ENCODE measurements at regions not wholly inside any gene's neighbourhood (a gene's known extent, or its start where the extent isn't known, plus 50 kb on each side); places are given as distances from the start of the nearest gene placed in this dataset.
A peak's percentile ranks its signal among the peaks of the same experiment; 100 is the strongest.
"Not testable (repeated sequence)": the region's sequence is repeated elsewhere in the genome, so short reads cannot be mapped to it uniquely, and the experiment has no call there.

DNA sequence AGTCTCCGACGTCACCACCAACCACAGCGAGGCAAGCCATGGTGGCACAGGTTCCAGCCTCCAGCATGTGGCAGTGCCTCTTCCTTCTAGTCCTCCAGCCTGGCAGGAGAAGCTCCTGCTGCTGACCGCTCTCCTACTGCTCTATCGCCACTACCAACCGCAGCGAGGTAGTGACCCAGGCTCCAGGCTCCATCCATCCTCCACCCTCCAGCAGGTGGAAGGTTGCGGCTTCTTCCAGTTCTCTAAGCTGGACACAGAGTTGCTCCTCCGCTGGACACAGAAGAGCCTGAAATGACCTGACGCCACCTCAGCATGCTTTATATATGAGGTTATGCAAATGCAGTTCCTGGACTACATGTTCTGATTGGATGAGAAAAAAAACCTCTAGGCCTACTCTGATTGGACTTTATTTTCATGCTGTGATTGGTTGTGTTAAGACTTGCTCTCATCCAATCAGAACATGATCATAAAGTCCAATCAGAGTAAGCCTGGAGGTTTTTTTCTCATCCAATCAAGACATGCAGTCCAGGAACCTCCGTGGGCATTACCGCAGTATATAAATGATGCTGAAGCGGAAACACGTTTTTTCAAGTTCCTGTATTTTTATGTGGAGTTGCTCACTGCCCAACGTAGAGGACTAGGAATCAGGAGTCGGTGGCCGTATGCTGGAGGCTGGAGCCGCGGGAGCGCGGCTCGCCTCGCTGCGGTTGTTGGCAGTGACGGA lies 174.7 kb downstream of the USP22 start (continued):
- peak; percentile 94 for TF ChIP-seq POLR2H (tag; IDR thresholded peaks at IDR 0.05; ENCODE audit: low read depth)
- peak; percentile 65 for TF ChIP-seq TAF1 (IDR thresholded peaks at IDR 0.05; ENCODE audit: control insufficient read depth, extremely low read depth, insufficient read depth, low read length, severe bottlenecking)
- TF ChIP-seq, protein P1, sequence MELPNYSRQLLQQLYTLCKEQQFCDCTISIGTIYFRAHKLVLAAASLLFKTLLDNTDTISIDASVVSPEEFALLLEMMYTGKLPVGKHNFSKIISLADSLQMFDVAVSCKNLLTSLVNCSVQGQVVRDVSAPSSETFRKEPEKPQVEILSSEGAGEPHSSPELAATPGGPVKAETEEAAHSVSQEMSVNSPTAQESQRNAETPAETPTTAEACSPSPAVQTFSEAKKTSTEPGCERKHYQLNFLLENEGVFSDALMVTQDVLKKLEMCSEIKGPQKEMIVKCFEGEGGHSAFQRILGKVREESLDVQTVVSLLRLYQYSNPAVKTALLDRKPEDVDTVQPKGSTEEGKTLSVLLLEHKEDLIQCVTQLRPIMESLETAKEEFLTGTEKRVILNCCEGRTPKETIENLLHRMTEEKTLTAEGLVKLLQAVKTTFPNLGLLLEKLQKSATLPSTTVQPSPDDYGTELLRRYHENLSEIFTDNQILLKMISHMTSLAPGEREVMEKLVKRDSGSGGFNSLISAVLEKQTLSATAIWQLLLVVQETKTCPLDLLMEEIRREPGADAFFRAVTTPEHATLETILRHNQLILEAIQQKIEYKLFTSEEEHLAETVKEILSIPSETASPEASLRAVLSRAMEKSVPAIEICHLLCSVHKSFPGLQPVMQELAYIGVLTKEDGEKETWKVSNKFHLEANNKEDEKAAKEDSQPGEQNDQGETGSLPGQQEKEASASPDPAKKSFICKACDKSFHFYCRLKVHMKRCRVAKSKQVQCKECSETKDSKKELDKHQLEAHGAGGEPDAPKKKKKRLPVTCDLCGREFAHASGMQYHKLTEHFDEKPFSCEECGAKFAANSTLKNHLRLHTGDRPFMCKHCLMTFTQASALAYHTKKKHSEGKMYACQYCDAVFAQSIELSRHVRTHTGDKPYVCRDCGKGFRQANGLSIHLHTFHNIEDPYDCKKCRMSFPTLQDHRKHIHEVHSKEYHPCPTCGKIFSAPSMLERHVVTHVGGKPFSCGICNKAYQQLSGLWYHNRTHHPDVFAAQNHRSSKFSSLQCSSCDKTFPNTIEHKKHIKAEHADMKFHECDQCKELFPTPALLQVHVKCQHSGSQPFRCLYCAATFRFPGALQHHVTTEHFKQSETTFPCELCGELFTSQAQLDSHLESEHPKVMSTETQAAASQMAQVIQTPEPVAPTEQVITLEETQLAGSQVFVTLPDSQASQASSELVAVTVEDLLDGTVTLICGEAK (IDR thresholded peaks at IDR 0.05): peak; percentile 47; the same call in 1 of the 2 replicates
- TF ChIP-seq, protein P1 (CRISPR knock-in tag; IDR thresholded peaks at IDR 0.05): not testable (repeated sequence)
- TF ChIP-seq FOS (IDR thresholded peaks at IDR 0.05; ENCODE audit: extremely low read depth, insufficient read length): peak; percentile 54
- TF ChIP-seq EP400 (IDR thresholded peaks at IDR 0.05): peak; percentile 43; the same call in 1 of the 2 replicates
- TF ChIP-seq POLR2AphosphoS5 (IDR thresholded peaks at IDR 0.05; ENCODE audit: control insufficient read depth, insufficient read depth, low read depth, low read length): peak; percentile 77
- TF ChIP-seq TBP (optimal IDR thresholded peaks at IDR 0.05; ENCODE audit: low read depth, low read length): peak; percentile 80
- peak; percentile 78 for TF ChIP-seq ASH1L (IDR thresholded peaks at IDR 0.05; ENCODE audit: borderline replicate concordance, low read depth, partially characterized antibody)
- TF ChIP-seq, protein P2, sequence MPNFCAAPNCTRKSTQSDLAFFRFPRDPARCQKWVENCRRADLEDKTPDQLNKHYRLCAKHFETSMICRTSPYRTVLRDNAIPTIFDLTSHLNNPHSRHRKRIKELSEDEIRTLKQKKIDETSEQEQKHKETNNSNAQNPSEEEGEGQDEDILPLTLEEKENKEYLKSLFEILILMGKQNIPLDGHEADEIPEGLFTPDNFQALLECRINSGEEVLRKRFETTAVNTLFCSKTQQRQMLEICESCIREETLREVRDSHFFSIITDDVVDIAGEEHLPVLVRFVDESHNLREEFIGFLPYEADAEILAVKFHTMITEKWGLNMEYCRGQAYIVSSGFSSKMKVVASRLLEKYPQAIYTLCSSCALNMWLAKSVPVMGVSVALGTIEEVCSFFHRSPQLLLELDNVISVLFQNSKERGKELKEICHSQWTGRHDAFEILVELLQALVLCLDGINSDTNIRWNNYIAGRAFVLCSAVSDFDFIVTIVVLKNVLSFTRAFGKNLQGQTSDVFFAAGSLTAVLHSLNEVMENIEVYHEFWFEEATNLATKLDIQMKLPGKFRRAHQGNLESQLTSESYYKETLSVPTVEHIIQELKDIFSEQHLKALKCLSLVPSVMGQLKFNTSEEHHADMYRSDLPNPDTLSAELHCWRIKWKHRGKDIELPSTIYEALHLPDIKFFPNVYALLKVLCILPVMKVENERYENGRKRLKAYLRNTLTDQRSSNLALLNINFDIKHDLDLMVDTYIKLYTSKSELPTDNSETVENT (CRISPR knock-in tag; IDR thresholded peaks at IDR 0.05): peak; percentile 40; the same call in 1 of the 2 replicates
- TF ChIP-seq SUPT5H (IDR thresholded peaks at IDR 0.05): peak; percentile 76
- TF ChIP-seq ZNF436 (CRISPR knock-in tag; IDR thresholded peaks at IDR 0.05): 0 out of 2 replicates have a peak, but pooled peaks have one; percentile 47
- TF ChIP-seq MYC (IDR thresholded peaks at IDR 0.05; ENCODE audit: low read depth, low read length): peak; percentile 11; the same call in 1 of the 2 replicates
- not testable (repeated sequence) for TF ChIP-seq MYC (CRISPR knock-in tag; IDR thresholded peaks at IDR 0.05; ENCODE audit: borderline replicate concordance, low read depth)
- TF ChIP-seq RBM25 (IDR thresholded peaks at IDR 0.05; ENCODE audit: low read depth, low read length, severe bottlenecking): peak; percentile 47
- TF ChIP-seq NFYB (IDR thresholded peaks at IDR 0.05; ENCODE audit: extremely low read depth, insufficient read length): peak; percentile 55
- TF ChIP-seq MBD2 (IDR thresholded peaks at IDR 0.05; ENCODE audit: borderline replicate concordance, low read depth): peak; percentile 38; the same call in 1 of the 2 replicates
